ENCODE measurements at regions not wholly inside any gene's neighbourhood (a gene's known extent, or its start where the extent isn't known, plus 50 kb on each side); places are given as distances from the start of the nearest gene placed in this dataset.

DNA sequence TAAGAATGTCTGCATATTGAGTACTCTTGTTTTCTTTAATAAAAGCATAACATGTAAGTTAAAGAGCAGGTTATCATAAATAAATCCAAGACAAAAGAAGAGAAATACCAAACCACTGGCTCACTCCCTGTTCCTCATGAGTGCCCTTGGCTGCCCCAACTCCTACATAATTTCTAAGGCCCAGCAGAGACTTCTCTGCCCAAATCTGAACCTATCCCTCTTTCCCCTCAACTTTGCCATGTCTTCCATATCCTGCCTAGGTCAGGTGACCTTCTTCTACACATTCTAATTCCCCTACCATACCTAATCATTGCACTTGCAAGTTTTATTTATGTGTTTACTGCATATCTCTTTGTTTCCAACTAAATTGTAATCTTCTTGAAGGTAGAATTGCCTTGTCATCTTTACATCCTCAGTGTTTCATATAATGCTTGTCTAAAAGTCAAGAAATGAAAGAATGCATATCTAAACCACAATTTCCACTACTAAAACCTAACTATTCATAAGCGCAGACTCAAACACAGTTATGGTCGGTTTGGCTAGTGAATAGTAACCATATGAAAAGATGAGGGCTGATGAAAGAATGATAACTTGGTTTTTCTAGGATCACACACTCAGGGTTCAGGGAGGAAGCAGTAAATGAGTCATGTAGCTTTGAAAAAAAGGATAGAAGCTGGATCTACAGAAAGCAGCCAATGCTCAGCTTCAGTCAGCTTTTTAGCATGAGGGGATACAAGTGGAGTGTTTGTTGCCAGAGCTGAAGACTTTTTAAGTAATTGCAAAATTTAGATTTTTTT is 53.3 kb upstream of the EYA4 start:
- DNase-seq (ENCODE audit: low spot score), result no peak
- Histone ChIP-seq H3K36me3 (no peaks in the 10 kb centered on the region), H3K27me3 (replicated peaks; ENCODE audit: insufficient read depth) (no peaks in the 10 kb centered on the region), H3K4me3 (no peak overlapping the region), H3K27ac (no peak overlapping the region), H3K9me3 (no peaks in the 10 kb centered on the region), H3K4me1 (replicated peaks) (no peaks in the 10 kb centered on the region)
- intact Hi-C loops (cut with DNase I), result loop anchor here (5.0 to 10.0 kb wide), 5 partner anchors 54 to 364 kb away; partner anchors contain the start of gene EYA4
- no peak for TF ChIP-seq POLR2A (IDR thresholded peaks at IDR 0.05)
- TF ChIP-seq, protein P1, sequence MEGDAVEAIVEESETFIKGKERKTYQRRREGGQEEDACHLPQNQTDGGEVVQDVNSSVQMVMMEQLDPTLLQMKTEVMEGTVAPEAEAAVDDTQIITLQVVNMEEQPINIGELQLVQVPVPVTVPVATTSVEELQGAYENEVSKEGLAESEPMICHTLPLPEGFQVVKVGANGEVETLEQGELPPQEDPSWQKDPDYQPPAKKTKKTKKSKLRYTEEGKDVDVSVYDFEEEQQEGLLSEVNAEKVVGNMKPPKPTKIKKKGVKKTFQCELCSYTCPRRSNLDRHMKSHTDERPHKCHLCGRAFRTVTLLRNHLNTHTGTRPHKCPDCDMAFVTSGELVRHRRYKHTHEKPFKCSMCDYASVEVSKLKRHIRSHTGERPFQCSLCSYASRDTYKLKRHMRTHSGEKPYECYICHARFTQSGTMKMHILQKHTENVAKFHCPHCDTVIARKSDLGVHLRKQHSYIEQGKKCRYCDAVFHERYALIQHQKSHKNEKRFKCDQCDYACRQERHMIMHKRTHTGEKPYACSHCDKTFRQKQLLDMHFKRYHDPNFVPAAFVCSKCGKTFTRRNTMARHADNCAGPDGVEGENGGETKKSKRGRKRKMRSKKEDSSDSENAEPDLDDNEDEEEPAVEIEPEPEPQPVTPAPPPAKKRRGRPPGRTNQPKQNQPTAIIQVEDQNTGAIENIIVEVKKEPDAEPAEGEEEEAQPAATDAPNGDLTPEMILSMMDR (IDR thresholded peaks at IDR 0.05), result no peak
- no peak for TF ChIP-seq POLR2AphosphoS5 (IDR thresholded peaks at IDR 0.05)
- 92% methylated on average over 2 of the region's 2 CpGs for WGBS

DNA sequence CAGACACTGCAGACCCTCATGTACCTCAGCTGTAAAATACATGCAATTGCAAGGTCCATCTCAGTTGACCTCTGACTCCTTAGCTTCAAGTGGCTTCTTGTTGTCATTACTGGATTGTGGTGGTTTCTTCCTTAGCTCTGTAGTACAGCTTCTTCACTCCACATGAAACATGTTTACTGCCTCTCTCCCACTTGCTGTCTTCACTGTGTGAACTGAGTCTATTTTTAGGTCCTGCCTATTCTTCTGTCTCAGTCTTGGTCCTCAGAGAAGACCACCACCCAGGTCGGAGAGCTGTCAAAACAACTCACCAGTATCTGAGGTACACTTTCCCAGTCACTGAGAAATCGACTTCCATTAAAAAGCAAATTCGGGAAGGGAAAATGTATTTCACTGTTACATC is 50.2 kb upstream of the EYA4 start:
- 66% methylated on average over 3 of the region's 3 CpGs for WGBS
- Histone ChIP-seq H3K27ac (no peak overlapping the region), H3K36me3 (no peaks in the 10 kb centered on the region), H3K4me1 (replicated peaks) (no peaks in the 10 kb centered on the region), H3K27me3 (replicated peaks; ENCODE audit: insufficient read depth) (no peaks in the 10 kb centered on the region), H3K9me3 (no peaks in the 10 kb centered on the region), H3K4me3 (no peak overlapping the region)
- no peak for DNase-seq (ENCODE audit: low spot score)
- intact Hi-C loops (cut with DNase I), result no loop called here
- TF ChIP-seq POLR2A (IDR thresholded peaks at IDR 0.05) (no peak), POLR2AphosphoS5 (IDR thresholded peaks at IDR 0.05) (no peak)
- TF ChIP-seq, protein P1 (IDR thresholded peaks at IDR 0.05), result no peak

DNA sequence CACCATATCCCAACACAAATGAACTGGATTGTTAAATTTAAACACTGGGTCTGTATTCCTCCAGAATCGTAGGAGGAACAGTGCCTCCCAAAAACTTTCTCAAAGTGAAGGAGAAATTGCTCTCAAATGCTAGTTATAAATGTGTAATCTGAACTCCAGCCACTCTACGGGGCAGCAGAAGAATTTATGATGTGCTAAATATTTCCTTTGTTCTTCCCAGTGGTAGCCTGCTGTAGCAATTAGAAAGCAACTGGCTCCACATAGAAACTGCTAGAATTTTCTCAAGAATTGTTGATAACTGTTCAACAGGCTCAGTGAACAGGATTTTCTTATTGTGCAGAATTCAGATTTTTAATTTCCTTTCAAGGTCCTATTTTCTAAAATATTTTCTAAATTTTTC is 49.8 kb upstream of the EYA4 start:
- DNase-seq (ENCODE audit: low spot score), result no peak
- no peak overlapping the region for H3K27ac ChIP-seq
- WGBS, result 42% methylated on average over 2 of the region's 2 CpGs
- H3K4me3 ChIP-seq, result no peak overlapping the region
- H3K9me3 ChIP-seq, result no peaks in the 10 kb centered on the region
- no peaks in the 10 kb centered on the region for H3K27me3 ChIP-seq (replicated peaks; ENCODE audit: insufficient read depth)
- TF ChIP-seq POLR2A (IDR thresholded peaks at IDR 0.05) (no peak), POLR2AphosphoS5 (IDR thresholded peaks at IDR 0.05) (no peak)
- TF ChIP-seq, protein P1 (IDR thresholded peaks at IDR 0.05), result no peak
- intact Hi-C loops (cut with DNase I), result no loop called here
- H3K36me3 ChIP-seq, result no peaks in the 10 kb centered on the region
- H3K4me1 ChIP-seq (replicated peaks), result no peaks in the 10 kb centered on the region

Small RNAs in the stretch of these regions (small RNA-seq; reads per million reads assigned to genes)
- gene MTCYBP4, result 0 reads per million in 2 donors

Measured in prostate gland (tissue), 2 donors.